GM18858 (cell line): ENCODE measurements at regions not wholly inside any gene's neighbourhood (a gene's known extent, or its start where the extent isn't known, plus 50 kb on each side); places are given as distances from the start of the nearest gene placed in this dataset.
"Not testable (repeated sequence)": the region's sequence is repeated elsewhere in the genome, so short reads cannot be mapped to it uniquely, and the experiment has no call there.

Source experiments
- ATAC-seq: cut with Tn5 transposase; IDR thresholded peaks from one replicate; pipeline ENCODE4 v1.9.1; 2021; ENCODE audit not compliant: unreplicated experiment

DNA sequence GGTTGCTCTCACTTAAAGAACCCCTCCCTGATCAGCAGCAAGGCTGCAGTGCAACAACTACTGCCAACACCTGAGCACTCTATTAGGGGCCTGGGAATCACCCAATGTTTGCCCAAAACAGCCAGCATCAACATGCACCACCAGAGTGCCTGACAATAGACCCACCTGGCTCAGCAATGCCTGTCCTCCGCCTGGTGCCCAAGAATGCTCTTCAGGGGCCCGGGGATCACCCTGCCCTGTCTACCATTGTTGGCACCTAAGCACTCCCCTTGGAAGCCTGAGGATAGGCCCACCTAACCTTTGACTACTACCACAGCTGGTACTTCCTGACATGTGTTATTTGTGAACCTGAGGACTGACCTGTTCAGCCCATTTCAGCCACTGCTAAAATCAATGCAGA is 1363.1 kb upstream of the PRR20A start:
- ATAC-seq: no peak

DNA sequence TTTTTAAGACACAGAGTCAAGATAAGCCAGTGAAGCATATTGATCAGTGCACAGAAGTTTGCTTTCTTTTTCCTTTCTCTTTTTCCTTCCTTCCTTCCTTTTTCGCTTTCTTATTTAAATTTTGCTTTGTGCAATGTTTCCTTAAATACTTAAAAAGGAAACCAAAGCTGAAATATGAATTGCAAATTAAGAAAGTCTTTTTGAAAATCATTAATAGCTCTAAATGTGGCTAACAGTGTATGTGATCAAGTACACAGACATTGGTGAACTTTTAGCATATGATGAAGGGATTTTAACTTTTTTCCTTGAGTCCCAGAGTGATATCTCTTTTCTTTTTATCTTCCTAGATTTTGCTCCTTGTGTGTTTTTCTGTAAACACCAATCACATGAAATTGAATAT is 1356.9 kb upstream of the PRR20A start:
- ATAC-seq: no peak

- ATAC-seq: no peak
Observed at GRCh38 chr13:55788548-55788947, 1352.2 kb upstream of the PRR20A start.

- ATAC-seq: no peak
Observed at GRCh38 chr13:55792544-55793193, 1348.0 kb upstream of the PRR20A start.

DNA sequence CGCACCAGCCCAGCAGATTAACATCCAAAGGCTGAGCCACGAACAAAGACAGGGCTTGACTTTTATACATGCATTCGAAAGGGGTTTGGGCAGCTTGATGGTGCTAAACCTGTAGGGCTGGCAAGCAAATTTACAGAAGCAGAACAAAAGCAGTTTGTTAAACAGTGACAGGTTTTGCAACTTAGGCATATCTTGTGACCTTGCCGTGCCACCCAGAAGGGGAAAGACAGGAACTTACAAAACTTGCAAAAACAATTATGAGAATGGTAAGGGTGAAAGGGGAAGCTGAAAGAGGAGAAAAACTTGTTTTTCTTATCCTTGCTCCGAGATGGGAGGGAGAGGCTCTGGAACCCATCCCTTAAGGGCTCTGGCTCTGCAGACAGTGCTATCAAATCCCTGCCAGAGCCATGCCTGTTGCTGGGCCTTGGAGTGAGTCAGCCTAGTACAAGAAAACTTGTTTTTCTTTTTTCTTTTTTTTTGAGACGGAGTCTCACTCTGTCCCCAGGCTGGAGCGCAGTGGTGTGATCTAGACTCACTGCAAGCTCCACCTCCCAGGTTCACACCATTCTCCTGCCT is 1325.2 kb upstream of the PRR20A start:
- no peak for ATAC-seq

DNA sequence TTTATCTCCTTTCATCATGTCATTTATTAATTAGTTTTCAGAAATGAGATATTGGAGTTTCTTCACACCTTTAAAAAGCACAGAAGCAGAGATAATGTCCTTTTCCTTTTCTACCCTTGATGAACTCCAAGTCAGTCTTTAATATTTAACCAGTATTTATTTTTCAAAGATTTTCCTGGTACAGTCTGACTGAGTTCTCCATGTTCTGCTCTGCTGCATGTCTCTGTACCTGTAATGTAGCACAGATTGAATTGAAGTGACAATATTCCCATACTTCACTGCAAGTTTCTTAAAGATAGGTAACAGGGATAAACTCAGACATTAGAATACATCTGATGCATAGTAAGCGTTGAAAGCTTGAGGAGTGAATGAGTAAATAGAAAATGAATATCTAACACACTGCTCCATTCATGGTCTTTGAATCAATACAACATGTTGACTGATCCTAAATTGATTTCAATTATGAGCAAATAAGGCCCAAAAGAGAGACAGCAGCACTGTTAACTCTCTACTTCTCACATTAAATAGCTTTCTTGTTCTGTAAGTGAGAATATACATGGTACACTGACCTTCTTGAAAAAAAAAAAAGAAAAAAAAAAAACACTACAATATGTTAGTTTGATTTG is 1323.6 kb upstream of the PRR20A start:
- ATAC-seq: no peak

DNA sequence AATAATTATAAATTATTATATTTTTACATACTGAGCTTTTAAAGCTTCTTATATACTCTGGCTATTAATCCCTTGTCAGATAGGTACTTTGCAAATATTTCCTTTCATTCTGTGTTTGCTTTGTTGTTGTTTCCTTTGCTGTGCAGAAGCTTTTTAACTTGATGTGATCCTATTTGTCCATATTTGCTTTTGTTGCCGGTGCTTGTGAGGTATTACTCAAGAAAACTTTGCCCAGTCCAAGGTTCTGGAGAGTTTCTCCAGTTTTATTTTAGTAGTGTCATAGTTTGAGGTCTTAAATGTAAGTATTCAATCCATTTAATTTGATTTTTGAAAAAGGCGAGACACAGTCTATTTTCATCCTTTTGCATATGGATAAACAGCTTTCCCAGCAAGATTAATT is 1319.9 kb upstream of the PRR20A start:
- ATAC-seq: no peak

DNA sequence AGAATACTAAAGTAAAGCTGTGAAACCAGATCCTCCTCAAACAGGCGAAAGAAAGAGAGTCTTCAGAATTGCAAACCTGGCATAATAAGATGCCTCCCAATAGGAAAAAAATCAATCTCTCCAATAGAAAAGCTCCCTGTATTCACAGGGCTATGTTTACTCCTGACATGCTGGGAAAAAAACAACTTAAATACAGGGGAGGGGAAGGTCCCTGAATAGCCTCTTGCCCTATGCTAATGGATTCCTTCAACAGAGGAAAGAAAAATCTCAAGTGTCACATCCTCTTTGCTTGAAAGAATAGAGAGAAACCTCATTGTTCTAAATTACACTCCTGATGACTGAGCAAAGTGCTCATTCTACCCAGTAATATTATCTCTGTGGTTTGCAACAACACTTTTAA is 1271.1 kb upstream of the PRR20A start:
- ATAC-seq: no peak

GRCh38 chr13:55887561-55887960 is 1253.2 kb upstream of the PRR20A start:
- no peak for ATAC-seq

DNA sequence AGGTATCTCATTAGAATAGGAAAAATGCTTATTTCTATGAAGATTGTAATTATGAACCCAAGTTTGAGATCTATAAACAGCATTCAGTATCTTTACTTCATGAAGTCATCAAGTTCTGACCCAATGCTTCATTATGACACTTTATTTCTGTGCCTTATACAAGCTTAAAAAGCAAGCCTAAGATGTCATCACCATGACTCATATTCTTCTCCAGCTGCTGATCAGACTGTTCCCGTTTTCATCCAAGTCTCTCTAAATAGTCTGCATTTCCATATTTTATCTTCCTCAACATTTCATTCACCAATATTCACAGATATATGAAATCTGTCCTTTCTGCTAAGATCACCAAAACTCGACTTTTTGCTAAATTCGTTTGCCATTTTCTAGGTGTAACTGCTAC is 1247.2 kb upstream of the PRR20A start:
- ATAC-seq: no peak

- ATAC-seq: no peak
Observed at GRCh38 chr13:55937180-55937579, 1203.5 kb upstream of the PRR20A start.

- ATAC-seq: no peak
Observed at GRCh38 chr13:55948175-55948574, 1192.5 kb upstream of the PRR20A start.

DNA sequence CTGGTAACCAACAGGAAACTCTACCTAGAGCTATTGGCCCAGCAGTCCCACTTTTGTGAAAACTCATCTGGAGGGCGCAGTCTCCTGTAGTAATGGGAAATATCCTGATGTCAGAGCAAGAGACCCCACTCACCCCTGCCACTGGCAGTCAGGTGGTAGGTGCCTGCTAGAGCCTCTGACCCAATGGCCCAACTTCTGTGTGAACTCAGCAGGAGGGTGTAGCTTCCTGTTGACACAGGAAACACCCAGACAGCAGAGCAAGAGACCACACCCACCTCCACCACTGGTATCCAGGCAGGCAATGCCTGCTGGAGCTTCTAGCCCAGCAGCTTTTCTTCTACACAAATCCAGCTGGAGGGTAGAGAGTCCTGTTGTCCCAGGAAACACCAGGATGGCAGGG is 1176.8 kb upstream of the PRR20A start:
- ATAC-seq: no peak

DNA sequence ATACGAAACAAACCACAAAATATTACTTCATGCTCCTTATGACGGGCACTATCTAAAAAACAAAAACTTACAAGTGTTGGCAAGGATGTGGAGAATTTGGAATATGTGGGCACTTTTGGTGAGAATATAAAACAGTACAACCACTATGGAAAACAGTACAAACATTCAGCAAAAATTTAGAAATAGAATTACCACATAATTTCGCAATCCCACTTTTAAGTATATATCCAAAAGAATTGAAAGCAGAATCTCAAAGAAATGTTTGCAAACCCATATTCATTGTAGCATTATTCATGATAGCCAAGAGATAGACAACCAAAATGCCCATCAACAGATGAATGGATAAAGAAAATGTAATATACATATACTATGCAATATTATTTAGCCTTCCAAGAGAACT is 1173.7 kb upstream of the PRR20A start:
- ATAC-seq: no peak

DNA sequence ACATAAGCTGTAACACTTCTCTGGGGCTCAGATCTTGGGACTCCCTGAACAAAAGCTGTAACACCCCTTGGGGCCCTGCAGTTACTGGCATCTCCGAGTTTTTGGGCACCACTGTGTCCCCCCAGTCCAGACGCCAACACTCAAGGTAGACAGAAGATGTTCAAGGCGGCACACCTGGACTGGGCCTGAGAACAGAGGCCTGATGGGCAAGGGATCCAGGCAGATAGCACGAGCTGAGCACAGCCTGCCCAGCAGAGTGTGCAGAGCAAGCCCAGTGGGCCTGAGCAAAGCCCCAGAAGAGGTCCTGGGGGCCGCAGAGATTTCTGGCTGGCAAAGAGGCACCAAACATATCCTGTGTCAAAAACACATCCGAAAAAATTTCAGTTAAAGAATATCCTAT is 1163.3 kb upstream of the PRR20A start:
- no peak for ATAC-seq

GRCh38 chr13:55981381-55981780 is 1159.3 kb upstream of the PRR20A start:
- no peak for ATAC-seq

DNA sequence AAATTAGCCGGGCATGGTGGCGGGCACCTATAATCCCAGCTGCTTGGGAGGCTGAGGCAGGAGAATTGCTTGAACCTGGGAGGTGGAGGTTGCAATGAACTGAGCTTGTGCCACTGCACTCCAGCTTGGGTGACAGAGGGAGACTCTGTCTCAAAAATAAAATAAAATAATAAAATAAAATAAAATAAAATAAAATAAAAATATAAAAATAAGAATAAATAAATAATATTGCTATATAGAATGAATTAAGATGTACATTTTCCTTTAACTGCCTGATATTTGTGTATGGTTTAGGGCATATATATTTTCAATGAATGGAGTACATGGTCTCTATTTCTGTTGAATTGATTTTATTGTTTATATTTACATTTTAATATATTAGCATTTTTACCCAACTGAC is 1156.7 kb upstream of the PRR20A start:
- not testable (repeated sequence) for ATAC-seq

- no peak for ATAC-seq
Observed at GRCh38 chr13:55990631-55991030, 1150.1 kb upstream of the PRR20A start.

DNA sequence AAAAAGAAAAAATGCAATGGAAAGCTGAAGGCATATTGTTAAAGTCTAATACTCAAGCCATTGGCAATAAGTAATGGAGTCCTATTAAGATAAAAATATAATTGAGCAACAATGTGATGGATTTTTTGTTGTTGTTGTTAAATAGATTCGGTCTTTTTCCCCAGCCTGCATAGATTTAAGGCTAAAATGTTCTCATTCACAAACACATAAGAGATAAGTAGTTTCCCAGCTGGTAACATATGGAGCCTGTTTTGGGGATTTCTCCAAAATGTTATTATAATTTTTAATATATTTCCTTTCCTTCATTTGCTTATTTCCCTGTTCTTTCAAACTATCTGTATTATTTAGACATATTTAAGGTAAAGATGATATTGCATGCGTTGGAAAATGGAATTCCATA is 1149.1 kb upstream of the PRR20A start:
- ATAC-seq: no peak

- no peak for ATAC-seq
Observed at GRCh38 chr13:55992145-55992544, 1148.6 kb upstream of the PRR20A start.

DNA sequence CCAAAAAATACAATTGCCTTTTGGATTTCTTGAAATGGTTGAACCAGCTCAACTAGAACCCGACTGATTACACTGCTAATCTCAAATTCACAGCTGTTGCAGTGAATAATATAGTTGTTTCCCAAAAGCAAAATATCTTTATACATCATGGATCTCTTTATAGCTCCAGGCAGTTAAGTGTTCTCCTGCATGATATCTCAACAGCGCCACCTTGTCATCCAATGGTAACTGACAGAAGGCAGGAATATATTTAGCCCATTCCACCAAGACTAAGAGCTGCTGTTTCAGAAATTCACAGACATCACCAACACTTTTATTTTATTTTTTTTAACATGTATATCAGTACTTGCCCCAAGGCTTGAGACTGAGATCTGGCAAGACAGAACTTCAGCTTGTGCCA is 1141.0 kb upstream of the PRR20A start:
- no peak for ATAC-seq

DNA sequence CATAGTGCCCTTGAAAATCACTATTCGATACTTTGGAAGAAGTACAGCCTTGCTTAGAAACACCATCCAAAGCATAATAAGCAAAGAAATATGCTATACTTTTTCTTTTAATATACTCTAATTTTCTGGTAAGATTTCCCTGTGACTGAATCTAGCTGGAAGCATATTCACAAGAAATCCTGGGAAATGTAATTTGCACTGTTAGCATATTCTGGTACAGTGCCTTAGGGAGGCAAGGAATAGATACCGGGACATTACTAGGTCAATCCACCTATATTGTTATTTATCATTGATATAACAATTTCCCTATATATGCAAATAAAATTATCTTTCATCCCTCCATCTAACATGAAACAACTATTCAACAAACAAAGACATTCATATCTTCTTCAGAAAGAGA is 1131.3 kb upstream of the PRR20A start:
- ATAC-seq: no peak

DNA sequence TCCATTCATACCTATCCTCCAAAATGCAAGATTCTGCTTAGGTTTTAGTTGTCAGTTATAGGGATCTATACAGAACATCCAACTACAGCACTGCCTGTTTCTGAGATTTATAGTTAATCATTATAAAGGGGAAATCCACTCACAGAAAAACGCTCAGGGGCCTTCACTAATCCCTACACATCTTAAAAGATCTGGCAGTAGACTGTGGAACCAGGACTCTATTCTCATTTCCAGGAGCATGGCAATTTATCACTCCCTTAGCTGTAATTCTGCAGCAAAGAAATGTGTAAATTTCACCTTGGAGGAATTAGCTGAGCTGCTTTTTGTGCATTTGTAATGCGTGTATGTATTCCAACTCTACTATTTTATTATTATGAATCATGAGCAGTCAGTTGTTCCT is 1128.1 kb upstream of the PRR20A start:
- ATAC-seq: no peak
